ENCODE measurements at regions not wholly inside any gene's neighbourhood (a gene's known extent, or its start where the extent isn't known, plus 50 kb on each side); places are given as distances from the start of the nearest gene placed in this dataset.
"Not testable (repeated sequence)": the region's sequence is repeated elsewhere in the genome, so short reads cannot be mapped to it uniquely, and the experiment has no call there.

DNA sequence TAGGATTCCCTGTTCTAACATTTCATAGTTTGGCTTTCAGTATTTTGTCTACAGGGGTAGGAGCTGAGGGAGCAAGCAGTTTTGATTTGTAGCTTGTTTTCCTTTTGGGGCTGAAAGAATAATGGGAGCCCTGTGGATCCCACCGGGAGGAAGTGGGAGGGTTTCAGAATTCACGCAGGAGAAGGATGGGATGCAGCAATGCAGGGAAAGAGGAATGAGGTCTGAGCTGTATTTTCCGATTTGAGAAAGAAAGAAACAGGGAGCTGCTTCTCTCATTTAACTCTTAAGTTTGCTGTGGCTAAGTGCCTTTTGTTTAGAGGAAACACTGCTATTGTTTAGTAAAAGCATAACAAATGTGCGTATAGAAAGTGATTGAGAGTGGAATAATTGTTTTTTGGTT lies 141.0 kb downstream of the ADCYAP1 start:
- DNase-seq (ENCODE audit: low read depth, low spot score): no peak

DNA sequence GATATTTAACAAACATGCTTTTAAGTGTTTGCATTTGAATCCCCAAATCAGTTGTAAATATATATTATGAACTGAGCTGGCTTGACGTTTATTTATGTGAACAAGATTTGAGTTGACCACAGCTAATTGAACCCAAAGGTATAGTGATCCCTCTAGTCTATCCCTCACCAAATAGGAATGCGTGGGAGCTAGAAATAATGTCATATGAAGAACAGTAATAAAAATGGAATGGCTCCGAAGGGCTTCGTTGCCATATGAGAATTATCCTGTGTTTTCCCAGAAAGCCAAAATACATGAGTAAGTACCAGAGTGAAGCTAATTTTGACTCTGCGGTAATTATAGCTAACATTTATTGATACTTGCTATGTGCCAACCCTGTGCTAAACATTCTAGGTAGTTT lies 142.7 kb downstream of the ADCYAP1 start:
- no peak for DNase-seq (ENCODE audit: low read depth, low spot score)

DNA sequence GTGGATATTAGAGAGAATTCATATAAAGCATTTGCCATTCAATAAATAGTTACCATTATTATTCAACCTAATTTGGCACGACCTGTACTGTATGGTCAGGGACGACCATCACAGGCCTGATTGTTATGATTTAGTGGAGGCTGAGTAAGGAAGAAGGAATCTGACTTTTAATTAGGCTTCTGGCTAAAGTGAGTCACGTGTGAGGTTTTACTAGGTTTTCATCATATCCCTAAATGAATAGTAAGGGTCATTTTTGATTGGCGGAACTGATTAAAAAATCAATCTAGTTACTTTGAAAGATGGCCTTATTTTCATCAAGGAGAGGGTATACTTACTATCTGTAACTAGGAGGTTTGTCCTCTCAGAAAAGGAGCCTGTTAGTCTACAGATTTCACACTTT lies 143.4 kb downstream of the ADCYAP1 start:
- DNase-seq (ENCODE audit: low read depth, low spot score): no peak

DNA sequence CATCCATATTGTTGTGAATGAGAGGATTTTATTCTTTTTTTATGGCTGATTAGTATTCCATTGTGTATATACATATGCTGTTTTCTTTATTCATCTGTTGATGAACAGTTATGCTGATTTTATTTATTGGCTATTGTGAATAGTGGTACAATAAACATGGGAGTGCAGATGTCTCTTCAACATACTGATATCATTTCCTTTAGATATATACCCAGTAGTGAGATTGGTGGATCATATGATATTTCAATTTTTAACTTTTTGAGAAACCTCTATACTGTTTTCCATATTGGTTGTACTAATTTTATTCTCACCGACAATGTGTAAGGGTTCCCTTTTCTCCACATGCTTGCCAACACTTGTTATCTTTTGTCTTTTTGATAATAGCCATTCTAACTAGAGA lies 144.5 kb downstream of the ADCYAP1 start:
- DNase-seq (ENCODE audit: low read depth, low spot score): no peak

DNA sequence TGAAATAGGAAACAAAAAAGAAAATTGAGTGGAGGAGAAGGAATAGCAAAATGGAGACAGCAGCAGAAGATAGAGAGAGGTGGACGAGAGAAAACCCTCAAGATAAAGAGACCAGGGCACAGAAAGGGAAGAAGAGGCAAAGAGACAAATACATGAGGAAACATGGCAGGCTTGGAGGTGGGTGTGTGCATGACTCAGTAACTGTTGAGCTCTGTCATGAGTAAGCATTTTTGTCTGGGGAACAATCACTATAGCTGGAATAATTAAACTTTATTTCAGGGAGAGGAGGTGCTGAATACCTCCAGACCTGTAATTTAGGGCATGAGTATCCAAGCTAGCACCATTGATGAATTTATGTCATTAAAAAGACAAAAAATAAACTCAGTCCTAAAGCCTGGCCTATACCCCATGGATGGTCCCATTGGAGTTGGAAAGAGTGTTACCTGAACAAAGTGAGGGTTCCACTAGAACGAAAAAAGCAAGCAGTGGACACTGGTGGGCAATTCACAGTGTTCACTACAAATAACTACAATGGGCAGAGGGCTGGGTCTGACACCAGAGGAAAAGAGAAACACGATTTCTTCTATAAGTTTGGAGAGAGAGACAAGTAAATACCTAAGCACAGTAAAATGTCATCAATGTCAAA lies 145.5 kb downstream of the ADCYAP1 start:
- no peak for DNase-seq (ENCODE audit: low read depth, low spot score)

DNA sequence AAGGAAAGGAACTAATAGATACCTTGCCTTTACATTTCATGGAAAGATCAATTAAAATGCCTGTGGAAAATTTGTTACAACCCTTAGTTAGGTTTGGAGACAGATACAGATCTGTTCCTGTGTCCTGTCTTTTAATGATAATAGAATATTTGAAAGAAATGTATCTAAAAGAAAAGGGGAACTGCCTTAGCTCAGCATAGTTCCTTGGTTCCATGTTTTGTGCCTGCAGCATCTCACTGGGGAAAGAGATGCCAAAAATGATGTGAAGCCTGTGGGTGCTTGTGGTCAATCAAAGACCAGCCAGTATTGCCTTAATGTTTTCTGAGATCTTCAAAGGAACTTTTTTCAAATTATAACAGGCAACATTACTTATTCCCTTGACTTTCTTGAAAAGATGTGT lies 147.6 kb downstream of the ADCYAP1 start:
- no peak for DNase-seq (ENCODE audit: low read depth, low spot score)

DNA sequence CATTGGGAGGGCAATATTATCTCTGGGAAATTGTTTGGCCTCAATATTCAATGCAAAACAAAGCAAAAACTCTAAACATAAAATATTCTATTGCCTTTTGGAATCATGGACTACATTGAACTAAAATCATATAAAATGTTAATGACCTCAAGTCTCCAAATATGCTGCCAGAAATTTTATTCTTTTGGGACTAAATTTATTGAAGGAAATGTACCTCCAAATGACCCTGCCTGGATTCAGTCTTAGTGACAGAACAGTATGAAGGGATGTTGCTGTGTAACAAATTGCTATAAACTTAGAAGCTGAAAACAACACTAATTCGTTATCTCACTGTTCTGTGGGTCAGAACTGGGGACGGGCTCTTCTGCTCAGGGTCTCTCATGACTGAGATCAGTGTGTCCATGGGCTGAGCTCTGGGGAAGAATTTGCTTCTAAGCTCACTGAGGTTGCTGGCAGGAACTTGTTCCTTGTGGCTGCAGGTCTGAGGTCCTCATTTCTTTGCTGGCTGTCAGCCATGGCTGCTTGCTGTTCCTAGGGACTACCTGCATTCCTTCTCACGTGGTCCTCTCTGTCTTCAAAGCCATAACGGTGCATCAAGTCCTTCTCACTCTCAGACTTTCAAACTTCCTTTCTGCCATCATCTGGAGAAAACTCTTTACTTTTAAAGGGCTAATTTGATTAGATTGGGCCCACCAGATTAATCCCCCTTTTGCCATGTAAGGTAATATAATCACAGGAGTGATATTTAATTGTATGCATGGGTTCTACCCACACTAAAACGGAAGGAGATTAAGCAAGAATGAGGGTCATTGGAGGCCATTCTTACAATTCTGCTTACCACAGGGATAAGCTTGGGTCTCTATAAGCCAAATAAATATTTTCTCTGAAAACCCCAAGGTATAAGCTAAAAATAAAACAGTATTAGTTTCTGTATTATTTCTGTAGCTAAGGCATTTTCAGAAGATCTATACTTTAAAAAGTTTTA lies 149.0 kb downstream of the ADCYAP1 start:
- no peak for DNase-seq (ENCODE audit: low read depth, low spot score)

DNA sequence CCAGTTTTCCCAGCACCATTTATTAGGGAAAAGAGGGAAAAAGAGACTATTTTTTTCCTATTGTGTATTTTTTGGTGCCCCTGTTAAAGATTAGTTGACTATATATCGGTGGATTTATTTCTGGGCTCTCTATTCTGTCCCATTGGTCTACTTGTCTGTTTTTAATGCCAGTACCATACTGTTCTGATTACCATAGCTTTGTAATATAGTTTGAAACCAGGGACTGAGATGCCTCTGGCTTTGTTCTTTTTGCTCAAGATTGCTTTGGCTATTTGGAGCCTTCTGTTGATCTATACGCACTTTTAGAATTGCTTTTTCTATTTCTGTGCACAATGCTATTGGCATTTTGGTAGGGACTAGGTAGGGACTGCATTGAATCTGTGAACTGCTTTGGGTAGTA lies 151.7 kb downstream of the ADCYAP1 start:
- no peak for DNase-seq (ENCODE audit: low read depth, low spot score)

DNA sequence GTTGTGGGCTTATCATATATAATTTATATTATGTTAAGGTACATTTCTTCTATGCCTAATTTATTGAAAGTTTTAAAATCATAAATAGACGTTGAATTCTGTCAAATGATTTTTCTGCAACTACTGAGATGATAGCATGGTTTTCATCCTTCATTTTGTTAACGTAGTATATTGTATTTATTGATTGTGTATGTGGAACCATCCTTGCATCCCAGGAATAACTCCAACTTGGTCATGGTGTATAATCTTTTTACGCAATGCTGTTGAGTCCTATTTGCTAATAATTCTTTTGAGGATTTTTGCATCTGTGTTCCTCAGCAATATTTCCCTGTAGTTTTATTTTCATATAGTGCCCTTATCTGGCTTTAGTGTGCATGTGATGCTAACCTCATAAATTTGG lies 152.7 kb downstream of the ADCYAP1 start:
- no peak for DNase-seq (ENCODE audit: low read depth, low spot score)

DNA sequence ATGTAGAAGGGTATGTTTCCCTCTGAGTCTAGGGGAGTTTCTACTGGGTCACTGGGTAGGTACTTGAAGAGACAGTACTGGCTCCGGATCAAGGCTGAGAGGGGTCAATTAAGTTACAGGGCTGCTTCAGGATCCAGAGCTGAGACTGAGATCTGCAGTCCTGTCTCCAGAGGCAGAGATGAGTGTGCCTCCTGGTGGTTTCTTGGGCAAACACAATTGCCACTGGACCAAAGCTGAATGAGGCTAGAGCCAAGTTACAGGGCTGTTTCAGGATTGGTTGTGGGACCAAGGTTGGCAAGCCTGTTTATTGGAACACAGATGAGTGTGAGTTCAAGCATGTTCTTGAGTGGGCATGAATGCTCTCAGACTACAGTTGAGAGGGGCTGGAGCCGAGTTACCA lies 157.9 kb downstream of the ADCYAP1 start:
- DNase-seq (ENCODE audit: low read depth, low spot score): no peak

DNA sequence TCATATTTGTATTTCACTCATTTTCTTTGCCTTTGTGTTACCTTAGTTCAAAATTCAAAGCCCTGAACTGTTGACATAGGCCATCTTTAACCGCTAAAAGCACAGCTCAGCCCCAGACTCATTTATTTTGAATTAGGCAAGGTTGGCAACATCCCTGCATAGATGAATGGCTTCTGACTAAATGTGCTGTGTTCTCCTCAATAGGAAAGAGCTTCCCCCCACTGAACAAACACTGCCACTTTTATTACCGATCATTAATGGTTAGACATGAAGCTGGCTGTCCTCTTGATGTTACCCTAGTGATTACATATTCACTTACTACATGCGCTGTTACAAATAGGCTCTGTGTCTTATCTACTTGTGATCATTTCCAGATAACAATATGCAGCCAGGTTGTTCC lies 170.7 kb downstream of the ADCYAP1 start:
- DNase-seq (ENCODE audit: low read depth, low spot score): no peak

DNA sequence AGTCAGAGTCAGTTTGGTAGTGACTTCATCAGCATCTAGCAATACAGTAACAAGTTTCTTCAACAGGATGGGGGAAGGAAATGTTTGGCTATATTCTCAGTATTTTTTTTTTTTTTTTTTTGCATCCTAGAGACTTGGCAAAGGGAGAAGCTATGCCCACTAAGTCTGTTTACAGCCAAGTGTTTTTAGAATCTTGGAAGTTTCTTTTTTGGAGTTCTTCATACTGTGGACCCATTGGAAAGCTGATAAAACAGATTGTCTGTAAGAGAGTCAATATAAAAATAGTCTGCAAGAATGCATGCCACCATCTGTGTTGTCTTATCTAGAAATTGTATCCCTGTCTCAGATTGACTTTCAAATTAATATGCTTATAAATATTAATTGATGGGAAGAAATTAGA lies 171.2 kb downstream of the ADCYAP1 start:
- DNase-seq (ENCODE audit: low read depth, low spot score): no peak

DNA sequence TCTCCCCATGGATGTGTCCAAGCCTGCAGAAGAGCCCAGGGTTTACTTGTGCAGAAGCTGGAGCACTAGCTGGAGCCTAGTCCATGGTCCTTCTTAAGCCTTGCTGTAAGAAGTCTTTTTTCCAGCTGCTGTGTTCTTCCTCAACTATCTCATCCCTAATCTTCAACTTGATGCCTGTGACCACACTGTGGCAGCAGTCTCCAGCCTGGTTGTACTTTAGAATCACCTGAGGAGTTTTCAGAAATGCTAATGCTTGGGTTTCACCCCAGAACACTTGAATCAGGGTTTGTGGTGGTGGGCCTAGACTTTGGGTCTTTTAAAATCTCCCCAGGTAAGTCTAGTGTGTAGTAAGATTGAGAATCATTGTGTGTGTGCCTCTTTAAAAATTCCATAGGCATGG lies 173.6 kb downstream of the ADCYAP1 start:
- DNase-seq (ENCODE audit: low read depth, low spot score): no peak

DNA sequence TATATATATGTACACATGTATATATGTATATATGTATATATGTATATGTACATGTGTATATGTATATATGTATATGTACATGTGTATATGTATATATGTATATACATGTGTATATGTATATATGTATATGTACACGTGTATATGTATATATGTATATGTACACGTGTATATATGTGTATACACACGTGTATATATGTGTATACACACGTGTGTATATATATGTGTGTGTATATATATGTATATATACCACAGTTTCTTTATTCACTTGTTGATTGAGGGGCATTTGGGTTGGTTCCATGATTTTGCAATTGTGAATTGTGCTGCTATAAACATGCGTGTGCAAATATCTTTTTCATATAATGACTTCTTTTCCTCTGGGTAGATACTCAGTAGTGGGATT lies 179.0 kb downstream of the ADCYAP1 start:
- DNase-seq (ENCODE audit: low read depth, low spot score): not testable (repeated sequence)

DNA sequence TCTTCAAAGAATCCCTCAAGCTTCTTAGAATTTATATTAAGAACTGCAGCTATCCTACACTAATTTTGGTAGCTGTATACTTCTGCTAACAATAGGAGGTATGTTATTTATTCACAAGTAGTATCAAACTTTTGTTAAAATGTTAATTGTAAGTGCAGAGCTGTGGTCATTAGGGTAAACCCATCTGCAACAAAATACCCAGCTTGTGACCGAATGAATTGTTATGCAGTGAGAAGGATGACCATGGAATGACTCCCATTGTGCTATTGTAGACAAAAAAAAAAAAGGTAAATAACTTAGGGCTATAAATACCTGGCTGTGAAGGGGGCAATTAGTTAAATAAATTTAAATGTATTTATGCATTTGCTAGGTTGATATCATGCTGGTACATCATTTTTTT lies 186.1 kb downstream of the ADCYAP1 start:
- no peak for DNase-seq (ENCODE audit: low read depth, low spot score)

DNA sequence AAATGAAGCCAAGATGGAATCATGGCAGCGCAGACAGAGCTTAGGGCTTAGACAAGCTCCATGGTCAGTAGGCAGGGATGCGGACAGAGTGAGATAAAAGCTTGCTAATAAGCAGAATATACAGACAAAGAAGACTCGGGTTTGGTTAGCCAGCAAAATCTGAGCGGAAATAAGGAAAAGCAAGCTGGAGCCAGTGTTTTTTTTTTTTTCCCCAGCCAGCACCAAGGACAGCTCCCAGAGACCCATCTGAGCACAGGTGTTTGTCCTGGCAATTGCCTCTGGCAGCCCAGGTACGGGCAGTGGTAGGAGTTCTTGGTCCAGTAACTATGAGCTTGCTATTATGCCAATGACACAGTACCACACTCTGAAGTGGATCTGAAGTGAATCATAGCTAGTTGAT lies 187.6 kb downstream of the ADCYAP1 start:
- DNase-seq (ENCODE audit: low read depth, low spot score): no peak

DNA sequence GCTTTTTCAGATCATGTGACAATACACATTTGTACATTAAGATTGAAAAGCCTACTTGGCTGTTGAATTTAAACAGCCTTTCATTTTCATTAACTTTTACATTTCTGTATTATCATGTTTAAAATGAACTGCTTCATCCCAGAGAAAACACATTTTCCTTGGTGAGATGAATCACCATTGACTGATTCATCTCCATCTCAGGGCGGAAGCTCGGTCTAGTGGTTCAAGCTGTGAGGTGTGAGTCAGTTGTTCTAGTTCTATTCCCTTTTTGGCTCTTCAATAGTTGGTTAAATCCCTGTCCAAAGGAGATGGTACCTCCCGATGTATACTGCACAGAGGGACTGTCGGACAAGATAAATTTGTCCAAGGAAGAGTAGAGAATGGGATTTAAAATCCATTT lies 189.7 kb downstream of the ADCYAP1 start:
- no peak for DNase-seq (ENCODE audit: low read depth, low spot score)

DNA sequence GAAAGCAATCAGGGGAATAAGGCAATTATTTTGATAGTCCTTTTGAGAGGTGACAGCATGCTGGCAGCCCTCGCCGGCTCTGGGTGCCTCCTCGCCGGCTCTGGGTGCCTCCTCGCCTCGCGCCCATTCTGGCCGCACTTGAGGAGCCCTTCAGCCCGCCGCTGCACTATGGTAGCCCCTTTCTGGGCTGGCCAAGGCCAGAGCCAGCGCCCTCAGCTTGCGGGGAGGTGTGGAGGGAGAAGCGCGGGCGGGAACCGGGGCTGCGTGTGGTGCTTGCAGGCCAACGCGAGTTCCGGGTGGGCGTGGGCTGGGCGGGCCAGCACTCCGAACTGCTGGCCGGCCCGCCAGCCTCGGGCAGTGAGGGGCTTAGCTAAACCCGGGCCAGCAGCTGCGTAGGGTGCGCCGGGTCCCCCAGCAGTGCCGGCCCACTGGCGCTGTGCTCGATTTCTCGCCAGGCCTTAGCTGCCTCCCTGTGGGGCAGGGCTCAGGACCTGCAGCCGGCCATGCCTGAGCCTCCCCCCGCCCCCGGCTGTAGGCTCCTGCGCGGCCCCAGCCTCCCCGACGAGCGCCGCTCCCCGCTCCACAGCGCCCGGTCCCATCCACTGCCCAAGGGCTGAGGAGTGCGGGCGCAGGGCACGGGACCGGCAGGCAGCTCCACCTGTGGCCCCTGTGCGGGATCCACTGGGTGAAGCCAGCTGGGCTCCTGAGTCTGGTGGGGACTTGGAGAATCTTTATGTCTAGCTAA lies 193.5 kb downstream of the ADCYAP1 start:
- not testable (repeated sequence) for DNase-seq (ENCODE audit: low read depth, low spot score)

DNA sequence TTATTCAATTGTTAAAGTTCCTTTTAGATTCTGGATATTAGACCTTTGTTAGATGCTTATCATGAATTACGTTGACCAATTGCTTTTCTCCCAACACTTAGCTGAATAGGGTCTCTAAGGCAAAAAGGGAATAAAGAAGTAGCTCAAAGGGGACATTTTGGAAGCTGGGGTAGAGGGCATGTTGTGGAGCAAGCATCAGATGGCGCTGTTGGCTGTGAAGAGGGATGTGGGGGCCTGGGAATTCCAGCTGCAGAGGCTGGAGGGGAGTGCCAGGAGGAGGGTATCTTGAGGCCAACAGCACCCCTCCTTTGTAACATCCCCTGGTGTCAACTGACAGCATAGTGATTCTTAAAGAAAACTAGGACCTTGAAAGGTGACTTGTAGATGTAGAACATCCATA lies 198.2 kb downstream of the ADCYAP1 start:
- DNase-seq (ENCODE audit: low read depth, low spot score): no peak

DNA sequence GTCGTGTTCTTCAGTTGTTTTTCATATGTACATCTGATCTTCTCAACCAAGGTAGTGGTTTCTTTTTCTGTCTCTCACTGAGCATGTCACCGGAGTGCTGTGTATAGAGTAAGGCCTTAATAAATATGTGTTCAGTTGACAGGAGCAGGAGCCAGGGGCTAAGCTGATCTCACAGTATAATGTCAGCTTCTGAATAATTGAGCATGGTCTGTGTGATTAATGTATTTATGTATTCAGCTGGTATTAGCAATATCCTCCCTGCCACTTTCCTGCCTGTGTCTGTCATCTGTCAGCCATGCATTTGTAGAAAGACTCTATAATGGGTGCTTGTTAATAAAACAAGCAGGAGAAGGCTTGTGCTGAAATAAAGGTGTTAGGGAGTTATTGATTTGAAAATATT lies 198.9 kb downstream of the ADCYAP1 start:
- DNase-seq (ENCODE audit: low read depth, low spot score): no peak

DNA sequence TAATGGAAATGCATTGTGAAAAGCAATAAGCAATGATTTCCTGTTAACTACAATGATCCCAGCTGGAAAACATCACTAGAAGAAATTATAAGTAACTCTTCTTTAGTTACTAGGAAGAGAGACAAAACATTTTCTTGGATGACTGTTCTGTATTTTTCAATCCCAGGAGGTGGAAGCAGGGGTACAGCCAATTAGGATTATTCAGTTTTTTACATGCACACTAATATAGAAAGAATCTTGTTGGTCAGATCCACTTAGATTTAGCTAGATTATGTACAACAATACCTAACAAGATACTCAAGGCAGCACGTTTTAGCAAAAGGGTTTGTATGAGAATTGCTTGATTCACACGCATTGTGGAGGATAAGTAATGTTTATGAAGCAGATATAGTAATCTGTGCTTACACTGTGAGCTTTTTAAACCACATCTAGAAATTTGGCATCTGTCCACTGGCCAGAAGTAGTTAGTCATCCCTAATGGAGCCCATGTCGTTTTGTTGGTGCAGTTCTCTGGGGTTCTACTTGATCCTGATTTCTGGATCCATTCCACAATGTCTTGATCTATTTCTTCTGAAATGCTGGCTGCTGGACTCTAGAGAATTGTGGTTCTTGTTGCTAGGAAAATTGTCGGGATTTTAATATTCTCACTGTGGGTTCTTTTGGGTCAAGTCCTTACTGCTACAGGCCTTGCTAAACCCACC lies 199.7 kb downstream of the ADCYAP1 start:
- no peak for DNase-seq (ENCODE audit: low read depth, low spot score)

DNA sequence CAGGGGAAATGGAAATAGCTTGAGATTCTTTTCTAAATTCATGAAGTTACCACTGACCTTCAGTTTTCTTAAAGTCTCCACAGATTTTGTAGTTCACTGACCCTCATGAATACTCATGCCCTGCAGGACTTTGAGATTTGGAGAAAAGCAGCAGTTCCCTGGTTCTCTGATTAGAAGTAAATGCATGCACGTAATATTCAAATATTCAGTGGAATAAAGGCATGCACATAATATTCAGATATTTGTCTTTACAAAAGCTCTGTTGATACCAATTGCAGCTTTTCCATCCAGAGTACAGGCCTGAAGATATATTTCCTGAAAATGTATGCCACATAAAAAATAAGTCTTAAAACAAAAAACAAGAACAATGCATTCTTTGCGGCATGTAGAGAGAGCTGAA lies 219.8 kb downstream of the ADCYAP1 start:
- DNase-seq (ENCODE audit: low read depth, low spot score): no peak
